ENCODE measurements at regions not wholly inside any gene's neighbourhood (a gene's known extent, or its start where the extent isn't known, plus 50 kb on each side); places are given as distances from the start of the nearest gene placed in this dataset.

GRCh38 chr15:94722024-94722636, 490.8 kb downstream of the MCTP2 start:
- Histone ChIP-seq H3K27ac (no peak overlapping the region), H3K27me3 (replicated peaks; ENCODE audit: insufficient read depth) (no peaks in the 10 kb centered on the region), H3K4me3 (no peak overlapping the region), H3K4me1 (replicated peaks) (no peaks in the 10 kb centered on the region), H3K9me3 (no peaks in the 10 kb centered on the region), H3K36me3 (no peaks in the 10 kb centered on the region)
- TF ChIP-seq CTCF (IDR thresholded peaks at IDR 0.05) (no peak), POLR2A (IDR thresholded peaks at IDR 0.05) (no peak), POLR2AphosphoS5 (IDR thresholded peaks at IDR 0.05) (no peak)
- DNase-seq (ENCODE audit: low spot score), result no peak
- intact Hi-C loops (cut with DNase I), result no loop called here
- WGBS, result 68% methylated on average over 2 of the region's 2 CpGs

DNA sequence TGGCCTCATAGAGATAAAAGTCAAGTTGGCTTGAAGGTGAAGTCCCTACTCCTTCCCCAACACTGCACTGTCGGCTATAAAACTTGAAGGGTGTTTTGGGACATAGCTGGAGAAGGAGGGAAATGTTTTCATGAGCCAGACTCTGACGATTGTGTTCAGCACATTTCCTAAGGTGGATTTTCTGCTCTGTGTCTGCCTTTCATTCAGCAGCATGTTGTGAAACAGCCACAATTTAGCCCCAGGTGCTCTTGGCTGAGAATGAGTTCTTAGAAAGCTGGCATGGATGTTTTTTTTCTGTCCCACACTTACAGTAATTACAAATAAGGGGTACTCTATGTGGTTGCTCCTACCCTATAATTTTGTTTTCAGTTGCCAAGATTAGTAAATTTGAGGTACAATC, 492.4 kb downstream of the MCTP2 start:
- H3K36me3 ChIP-seq, result no peaks in the 10 kb centered on the region
- intact Hi-C loops (cut with DNase I), result no loop called here
- H3K4me1 ChIP-seq (replicated peaks), result no peaks in the 10 kb centered on the region
- H3K27me3 ChIP-seq (replicated peaks; ENCODE audit: insufficient read depth), result no peaks in the 10 kb centered on the region
- WGBS, result 25% methylated on average over 2 of the region's 2 CpGs
- no peak overlapping the region for H3K4me3 ChIP-seq
- DNase-seq (ENCODE audit: low spot score), result no peak
- H3K27ac ChIP-seq, result no peak overlapping the region
- no peak for TF ChIP-seq CTCF (IDR thresholded peaks at IDR 0.05)
- TF ChIP-seq POLR2A (IDR thresholded peaks at IDR 0.05), result no peak
- no peak for TF ChIP-seq POLR2AphosphoS5 (IDR thresholded peaks at IDR 0.05)
- H3K9me3 ChIP-seq, result no peaks in the 10 kb centered on the region

DNA sequence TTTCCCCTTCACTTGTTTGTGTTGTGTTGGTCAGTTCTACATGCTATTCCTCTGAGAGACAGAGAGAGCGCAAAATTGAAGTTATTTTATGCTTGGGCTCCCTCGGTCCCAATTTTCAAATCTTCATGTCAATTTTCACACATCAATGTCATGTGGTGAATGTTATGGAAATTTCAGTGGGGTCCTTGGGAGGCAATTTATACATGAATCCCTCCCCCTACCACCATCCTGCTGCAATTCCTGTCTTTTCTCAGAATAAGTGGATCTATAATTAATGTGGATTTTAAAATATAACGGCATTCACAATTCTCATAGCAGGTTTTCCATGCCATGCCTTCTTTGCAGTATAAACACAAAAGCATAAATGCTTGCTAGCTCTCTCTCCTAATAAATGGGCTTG, 499.9 kb downstream of the MCTP2 start:
- no peak for DNase-seq (ENCODE audit: low spot score)
- TF ChIP-seq CTCF (IDR thresholded peaks at IDR 0.05) (no peak), POLR2A (IDR thresholded peaks at IDR 0.05) (no peak), POLR2AphosphoS5 (IDR thresholded peaks at IDR 0.05) (no peak)
- 89% methylated on average over 3 of the region's 3 CpGs for WGBS
- no peak overlapping the region for H3K4me3 ChIP-seq
- no peaks in the 10 kb centered on the region for H3K4me1 ChIP-seq (replicated peaks)
- H3K9me3 ChIP-seq, result no peaks in the 10 kb centered on the region
- no peaks in the 10 kb centered on the region for H3K27me3 ChIP-seq (replicated peaks; ENCODE audit: insufficient read depth)
- intact Hi-C loops (cut with DNase I), result no loop called here
- no peaks in the 10 kb centered on the region for H3K36me3 ChIP-seq
- H3K27ac ChIP-seq, result no peak overlapping the region

DNA sequence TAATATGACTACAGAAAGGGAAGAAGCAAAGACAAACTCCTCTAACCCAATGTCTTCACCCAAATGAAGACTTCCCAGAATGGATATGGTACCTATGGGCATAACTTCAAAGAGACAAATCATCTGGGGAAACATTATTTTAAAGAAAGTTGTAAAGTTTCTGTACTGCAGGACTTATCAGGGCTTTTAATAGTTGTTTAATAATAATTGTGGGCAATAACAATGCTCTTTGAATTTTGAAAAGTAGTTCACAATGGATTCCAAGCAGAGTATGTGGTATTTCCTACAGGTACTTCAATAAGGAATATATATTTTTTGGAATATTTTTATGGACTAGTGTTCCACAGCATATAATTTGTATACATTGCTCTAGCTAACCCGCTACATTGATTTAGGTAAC, 503.1 kb downstream of the MCTP2 start:
- H3K4me3 ChIP-seq, result no peak overlapping the region

More for the DNA sequence above, 503.1 kb downstream of the MCTP2 start:
- TF ChIP-seq POLR2AphosphoS5 (IDR thresholded peaks at IDR 0.05) (no peak), POLR2A (IDR thresholded peaks at IDR 0.05) (no peak), CTCF (IDR thresholded peaks at IDR 0.05) (no peak)
- H3K9me3 ChIP-seq, result no peaks in the 10 kb centered on the region
- H3K27ac ChIP-seq, result no peak overlapping the region
- no peaks in the 10 kb centered on the region for H3K36me3 ChIP-seq
- no peaks in the 10 kb centered on the region for H3K4me1 ChIP-seq (replicated peaks)
- intact Hi-C loops (cut with DNase I), result no loop called here
- WGBS, result 64% methylated on average over 1 of the region's 1 CpG
- H3K27me3 ChIP-seq (replicated peaks; ENCODE audit: insufficient read depth), result no peaks in the 10 kb centered on the region
- no peak for DNase-seq (ENCODE audit: low spot score)
